Lower leg skin (tissue), 4 donors: ENCODE measurements at regions not wholly inside any gene's neighbourhood (a gene's known extent, or its start where the extent isn't known, plus 50 kb on each side); places are given as distances from the start of the nearest gene placed in this dataset.

ENCODE experiments used
- DNase-seq, 2 donors: peaks; one replicate each; pipeline ENCODE4 v3.0.0-alpha.2; 2019; ENCODE audit warnings: low spot score in 2 of 2
- H3K4me3 ChIP-seq: fragments of 200-600 bp; sonication (generic); 2 replicates; pipeline ENCODE4 v1.5.1; 2017; ENCODE audit warnings: mild to moderate bottlenecking, low read depth; ENCODE audit not compliant: poor library complexity, severe bottlenecking
- POLR2A ChIP-seq, 2 donors: fragments of 450-650 bp; IDR thresholded peaks; one replicate each; pipeline ENCODE4 v1.6.1; 2016 to 2017; ENCODE audit warnings: antibody characterized with exemption in 2 of 2, mild to moderate bottlenecking in 1 of 2, moderate library complexity in 1 of 2
- WGBS, 2 donors: methylation state at CpG; one replicate each; pipeline ENCODE4 v1.1.5; 2018; 5-methylcytosine and 5-hydroxymethylcytosine counted together
- intact Hi-C: fragments of 100-400 bp; cut with DNase I; formaldehyde crosslinking; loops from one replicate; pipeline ENCODE4 v1.15.0; 2023; ENCODE audit warnings: low total_unique reads
- TF ChIP-seq, protein P1 (sequence below), 3 donors: fragments of 450-650 bp; IDR thresholded peaks; one replicate each; pipeline ENCODE4 v1.5.1; 2016; ENCODE audit warnings: antibody characterized with exemption in 3 of 3, mild to moderate bottlenecking in 3 of 3, moderate library complexity in 2 of 3

DNA sequence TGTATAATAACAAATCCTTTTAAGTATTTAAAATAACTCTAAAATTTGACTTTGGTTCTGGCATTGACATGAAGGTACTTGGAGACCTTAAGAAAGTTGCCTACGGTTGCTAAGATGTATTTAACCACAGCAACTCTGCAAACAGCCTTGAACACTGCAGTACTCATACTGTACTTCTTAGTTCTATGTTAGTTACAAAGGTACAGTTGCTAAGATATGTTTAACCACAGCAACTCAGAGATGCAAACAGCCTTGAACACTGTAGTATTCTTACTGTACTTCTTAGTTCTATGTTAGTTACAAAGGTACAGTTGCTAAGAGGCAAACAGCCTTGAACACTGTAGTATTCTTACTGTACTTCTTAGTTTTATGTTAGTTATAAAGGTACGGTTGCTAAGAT is 268.3 kb upstream of the MIR17HG start:
- 82 to 86% methylated on average over 2 of the region's 2 CpGs for WGBS, 2 donors
- intact Hi-C loops: no loop called here
- DNase-seq: no peak
- H3K4me3 ChIP-seq: no peak overlapping the region
- no peak for TF ChIP-seq POLR2A (IDR thresholded peaks at IDR 0.05)
- TF ChIP-seq, protein P1, sequence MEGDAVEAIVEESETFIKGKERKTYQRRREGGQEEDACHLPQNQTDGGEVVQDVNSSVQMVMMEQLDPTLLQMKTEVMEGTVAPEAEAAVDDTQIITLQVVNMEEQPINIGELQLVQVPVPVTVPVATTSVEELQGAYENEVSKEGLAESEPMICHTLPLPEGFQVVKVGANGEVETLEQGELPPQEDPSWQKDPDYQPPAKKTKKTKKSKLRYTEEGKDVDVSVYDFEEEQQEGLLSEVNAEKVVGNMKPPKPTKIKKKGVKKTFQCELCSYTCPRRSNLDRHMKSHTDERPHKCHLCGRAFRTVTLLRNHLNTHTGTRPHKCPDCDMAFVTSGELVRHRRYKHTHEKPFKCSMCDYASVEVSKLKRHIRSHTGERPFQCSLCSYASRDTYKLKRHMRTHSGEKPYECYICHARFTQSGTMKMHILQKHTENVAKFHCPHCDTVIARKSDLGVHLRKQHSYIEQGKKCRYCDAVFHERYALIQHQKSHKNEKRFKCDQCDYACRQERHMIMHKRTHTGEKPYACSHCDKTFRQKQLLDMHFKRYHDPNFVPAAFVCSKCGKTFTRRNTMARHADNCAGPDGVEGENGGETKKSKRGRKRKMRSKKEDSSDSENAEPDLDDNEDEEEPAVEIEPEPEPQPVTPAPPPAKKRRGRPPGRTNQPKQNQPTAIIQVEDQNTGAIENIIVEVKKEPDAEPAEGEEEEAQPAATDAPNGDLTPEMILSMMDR (IDR thresholded peaks at IDR 0.05): no peak

DNA sequence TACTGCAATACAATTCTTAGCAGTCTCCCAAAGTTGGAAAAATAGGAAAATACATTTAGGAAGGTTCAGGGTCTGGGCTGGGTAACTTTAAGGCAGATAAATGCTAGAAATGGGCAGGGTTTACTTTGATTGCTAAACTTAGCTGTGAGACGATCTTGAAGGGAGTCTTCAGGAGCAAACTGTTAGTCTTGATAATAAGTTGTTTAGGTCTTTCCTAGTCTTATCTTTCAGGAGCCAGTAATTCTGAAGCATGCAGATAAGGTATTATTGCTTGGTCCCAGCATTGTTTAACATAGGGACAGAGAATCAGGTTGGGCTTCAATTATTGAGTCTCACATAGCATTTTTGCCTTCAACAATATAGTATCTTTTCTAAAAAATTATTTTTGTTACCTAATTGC is 262.4 kb upstream of the MIR17HG start:
- intact Hi-C loops: no loop called here
- no peak for DNase-seq
- TF ChIP-seq POLR2A (IDR thresholded peaks at IDR 0.05): no peak
- TF ChIP-seq, protein P1 (IDR thresholded peaks at IDR 0.05): no peak
- no peak overlapping the region for H3K4me3 ChIP-seq
- WGBS, 2 donors: 66 to 73% methylated on average over 1 of the region's 1 CpG

GRCh38 chr13:91086936-91087716 is 260.4 kb upstream of the MIR17HG start:
- intact Hi-C loops: no loop called here
- DNase-seq: no peak
- WGBS, 2 donors: 40 to 47% methylated on average over 2 of the region's 2 CpGs
- H3K4me3 ChIP-seq: no peak overlapping the region
- TF ChIP-seq POLR2A (IDR thresholded peaks at IDR 0.05): no peak
- TF ChIP-seq, protein P1 (IDR thresholded peaks at IDR 0.05): no peak

DNA sequence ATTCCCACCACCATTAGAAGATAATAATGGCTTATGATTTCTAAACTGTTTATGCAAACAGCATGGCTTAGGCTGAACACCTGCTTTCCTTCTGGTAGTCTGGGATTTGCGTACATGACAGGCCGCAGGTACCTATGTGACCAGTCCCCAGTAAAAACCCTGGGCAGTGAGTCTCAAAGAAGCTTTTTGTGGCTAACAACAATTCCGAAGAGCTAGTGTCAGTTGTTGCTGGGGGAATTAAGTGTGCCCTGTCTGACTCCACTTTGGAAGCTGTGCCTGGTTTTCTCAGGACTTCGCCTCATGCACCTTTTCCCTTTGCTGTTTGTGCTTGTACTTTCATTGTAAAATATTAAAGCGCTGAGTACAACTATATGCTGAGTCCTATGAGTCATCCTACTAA is 250.2 kb upstream of the MIR17HG start:
- TF ChIP-seq, protein P1 (IDR thresholded peaks at IDR 0.05): no peak
- no peak for TF ChIP-seq POLR2A (IDR thresholded peaks at IDR 0.05)
- WGBS, 2 donors: 87 to 92% methylated on average over 5 of the region's 5 CpGs

GRCh38 chr13:91099877-91100276 is 247.6 kb upstream of the MIR17HG start:
- no peak for DNase-seq
- H3K4me3 ChIP-seq: no peak overlapping the region
- 80 to 84% methylated on average over 1 of the region's 1 CpG for WGBS, 2 donors
- TF ChIP-seq, protein P1 (IDR thresholded peaks at IDR 0.05): no peak
- TF ChIP-seq POLR2A (IDR thresholded peaks at IDR 0.05): no peak
- intact Hi-C loops: no loop called here

More for the DNA sequence above, 250.2 kb upstream of the MIR17HG start:
- DNase-seq: no peak
- no peak overlapping the region for H3K4me3 ChIP-seq
- intact Hi-C loops: no loop called here

DNA sequence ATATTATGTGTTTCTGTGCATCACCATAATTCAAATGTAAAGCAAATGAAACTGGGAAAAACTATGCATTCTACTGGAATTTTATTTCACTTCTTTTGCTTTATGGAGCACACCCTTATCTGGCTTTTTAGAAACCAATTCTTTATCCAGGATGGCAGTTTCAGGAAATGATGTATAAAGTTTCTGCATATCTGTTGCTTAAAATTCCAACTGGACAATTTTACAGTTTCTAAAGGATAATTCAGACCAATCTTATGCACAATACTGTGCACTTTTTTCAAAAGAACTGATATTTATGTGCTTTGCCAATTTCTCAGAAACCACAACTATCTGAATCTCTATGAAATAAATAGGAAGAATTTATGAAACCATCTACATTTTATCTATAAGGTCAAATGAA is 246.5 kb upstream of the MIR17HG start:
- intact Hi-C loops: no loop called here
- no peak for DNase-seq
- no peak overlapping the region for H3K4me3 ChIP-seq
- no peak for TF ChIP-seq POLR2A (IDR thresholded peaks at IDR 0.05)
- TF ChIP-seq, protein P1 (IDR thresholded peaks at IDR 0.05): no peak
